Type B pancreatic cell (in vitro differentiated cells): ENCODE measurements at regions not wholly inside any gene's neighbourhood (a gene's known extent, or its start where the extent isn't known, plus 50 kb on each side); places are given as distances from the start of the nearest gene placed in this dataset.
A peak's percentile ranks its signal among the peaks of the same experiment; 100 is the strongest.

Experiments
- DNase-seq: peaks from one replicate; pipeline ENCODE4 v3.0.0; 2021; ENCODE audit warnings: mixed read lengths; ENCODE audit not compliant: unreplicated experiment; ENCODE audit errors: extremely low spot score
- H3K27ac Mint-ChIP-seq: 2 replicates; pipeline ENCODE4 v1.8.0; 2021; ENCODE audit warnings: mild to moderate bottlenecking, mixed read lengths
- H3K27me3 Mint-ChIP-seq: 2 replicates; pipeline ENCODE4 v1.8.0; 2021; ENCODE audit warnings: mixed read lengths
- H3K36me3 Mint-ChIP-seq: 2 replicates; pipeline ENCODE4 v1.8.0; 2021; ENCODE audit warnings: mixed read lengths
- H3K4me1 Mint-ChIP-seq: one replicate; pipeline ENCODE4 v1.8.0; 2021; ENCODE audit warnings: mixed read lengths; ENCODE audit not compliant: unreplicated experiment
- H3K4me3 Mint-ChIP-seq: 2 replicates; pipeline ENCODE4 v1.8.0; 2021; ENCODE audit warnings: mild to moderate bottlenecking, mixed read lengths
- H3K9me3 Mint-ChIP-seq: 2 replicates; pipeline ENCODE4 v1.8.0; 2021; ENCODE audit warnings: mixed read lengths
- TF ChIP-seq, protein P1 (sequence below): fragments of 200-600 bp; sonication (generic); conservative IDR thresholded peaks from 2 replicates; pipeline ENCODE4 v1.5.0; 2021; ENCODE audit warnings: antibody characterized with exemption, mild to moderate bottlenecking

DNA sequence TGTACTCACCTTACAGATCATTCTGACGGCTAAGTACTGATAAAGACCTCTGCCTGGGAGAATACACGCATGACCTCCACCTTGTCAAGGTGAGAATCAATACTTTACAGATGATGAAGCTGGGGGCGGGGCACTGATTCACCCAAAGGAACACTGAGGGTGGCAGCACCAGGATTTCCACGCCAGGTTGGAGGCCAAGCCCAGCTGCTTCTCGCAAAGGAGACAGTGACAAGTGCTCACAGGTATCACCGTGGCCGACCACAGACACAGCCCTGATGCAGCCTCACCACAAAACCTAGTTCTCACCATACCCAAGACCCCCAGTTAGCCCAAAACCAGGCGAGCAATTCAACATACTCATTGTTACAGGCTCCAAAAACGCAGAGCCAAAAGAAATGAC is 434.2 kb downstream of the SOX9 start:
- H3K4me1 Mint-ChIP-seq = peaks cover 12% of the 10 kb centered on the region
- TF ChIP-seq, protein P1, sequence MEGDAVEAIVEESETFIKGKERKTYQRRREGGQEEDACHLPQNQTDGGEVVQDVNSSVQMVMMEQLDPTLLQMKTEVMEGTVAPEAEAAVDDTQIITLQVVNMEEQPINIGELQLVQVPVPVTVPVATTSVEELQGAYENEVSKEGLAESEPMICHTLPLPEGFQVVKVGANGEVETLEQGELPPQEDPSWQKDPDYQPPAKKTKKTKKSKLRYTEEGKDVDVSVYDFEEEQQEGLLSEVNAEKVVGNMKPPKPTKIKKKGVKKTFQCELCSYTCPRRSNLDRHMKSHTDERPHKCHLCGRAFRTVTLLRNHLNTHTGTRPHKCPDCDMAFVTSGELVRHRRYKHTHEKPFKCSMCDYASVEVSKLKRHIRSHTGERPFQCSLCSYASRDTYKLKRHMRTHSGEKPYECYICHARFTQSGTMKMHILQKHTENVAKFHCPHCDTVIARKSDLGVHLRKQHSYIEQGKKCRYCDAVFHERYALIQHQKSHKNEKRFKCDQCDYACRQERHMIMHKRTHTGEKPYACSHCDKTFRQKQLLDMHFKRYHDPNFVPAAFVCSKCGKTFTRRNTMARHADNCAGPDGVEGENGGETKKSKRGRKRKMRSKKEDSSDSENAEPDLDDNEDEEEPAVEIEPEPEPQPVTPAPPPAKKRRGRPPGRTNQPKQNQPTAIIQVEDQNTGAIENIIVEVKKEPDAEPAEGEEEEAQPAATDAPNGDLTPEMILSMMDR = no peak
- H3K27me3 Mint-ChIP-seq = no peaks in the 10 kb centered on the region
- H3K4me3 Mint-ChIP-seq = no peak overlapping the region
- peaks cover 10% of the 10 kb centered on the region for H3K36me3 Mint-ChIP-seq
- DNase-seq = no peak
- H3K9me3 Mint-ChIP-seq = no peaks in the 10 kb centered on the region
- H3K27ac Mint-ChIP-seq = peak overlapping the region; percentile 8

DNA sequence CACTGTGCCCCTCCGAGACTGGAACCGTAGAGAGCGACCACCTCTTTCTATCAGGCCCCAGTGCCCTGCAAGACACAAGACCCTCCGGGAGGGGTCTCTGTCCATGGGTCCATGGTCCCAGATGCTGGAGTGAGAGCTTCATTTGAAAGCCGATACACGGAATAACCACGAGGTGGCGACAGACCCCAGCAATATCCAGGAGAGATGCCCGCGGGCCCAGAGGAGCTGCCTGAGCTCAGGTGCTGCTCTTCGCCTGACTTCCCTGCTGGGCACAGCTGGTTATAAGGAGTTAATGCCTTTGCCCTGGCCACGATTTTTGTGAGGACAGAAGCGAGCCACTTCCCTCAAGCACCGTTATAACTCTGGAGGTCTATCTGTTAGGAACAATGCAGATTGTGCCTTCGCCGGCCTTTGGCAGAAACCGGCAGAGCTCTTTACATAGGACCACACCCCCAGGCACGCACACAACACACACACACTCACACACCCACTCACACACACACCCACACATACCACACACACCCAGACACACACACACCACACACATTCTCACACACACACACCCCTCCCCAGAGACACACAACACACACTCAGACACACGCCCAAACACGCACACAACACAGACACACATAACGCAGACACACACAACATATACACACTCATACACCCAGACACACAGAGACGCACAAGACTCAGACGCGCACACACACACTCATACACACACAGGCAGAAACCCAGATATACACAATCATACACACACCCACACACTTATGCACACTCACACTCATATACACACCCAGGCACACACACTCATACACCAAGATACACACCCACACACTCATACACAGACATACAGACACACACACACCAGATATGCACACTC is 436.4 kb downstream of the SOX9 start:
- no peaks in the 10 kb centered on the region for H3K27me3 Mint-ChIP-seq
- H3K4me1 Mint-ChIP-seq = peaks cover 30% of the 10 kb centered on the region
- H3K36me3 Mint-ChIP-seq = peaks cover 7% of the 10 kb centered on the region
- TF ChIP-seq, protein P1 = peak; percentile 97
- H3K4me3 Mint-ChIP-seq = no peak overlapping the region
- H3K9me3 Mint-ChIP-seq = no peaks in the 10 kb centered on the region
- peak; percentile 83 for DNase-seq
- H3K27ac Mint-ChIP-seq = no peak overlapping the region

DNA sequence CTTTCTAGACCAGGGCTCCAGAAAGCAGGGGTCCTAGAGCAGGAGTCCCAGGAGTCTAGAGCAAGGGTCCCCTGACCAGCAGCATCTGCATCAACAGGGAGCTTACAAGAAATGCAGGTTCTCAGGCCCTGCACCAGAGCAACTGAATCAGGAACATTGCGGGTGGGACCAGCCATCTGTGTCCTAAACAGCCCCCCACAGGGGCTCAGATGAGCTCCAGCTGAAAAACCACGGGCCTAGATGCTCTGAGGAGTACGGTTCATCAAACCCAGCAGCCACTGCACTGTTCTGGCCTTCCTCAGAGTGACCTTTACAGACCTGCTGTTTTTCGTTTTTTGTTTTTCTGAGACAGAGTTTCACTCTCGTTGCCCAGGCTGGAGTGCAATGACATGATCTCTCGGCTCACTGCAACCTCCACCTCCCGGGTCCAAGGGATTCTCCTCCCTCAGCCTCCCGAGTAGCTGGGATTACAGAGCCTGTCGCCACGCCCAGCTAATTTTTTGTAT is 438.2 kb downstream of the SOX9 start:
- H3K27me3 Mint-ChIP-seq = no peaks in the 10 kb centered on the region
- H3K4me3 Mint-ChIP-seq = no peak overlapping the region
- TF ChIP-seq, protein P1 = no peak
- peaks cover 33% of the 10 kb centered on the region for H3K4me1 Mint-ChIP-seq
- no peak for DNase-seq
- no peaks in the 10 kb centered on the region for H3K9me3 Mint-ChIP-seq
- H3K27ac Mint-ChIP-seq = no peak overlapping the region
- peaks cover 2% of the 10 kb centered on the region for H3K36me3 Mint-ChIP-seq

DNA sequence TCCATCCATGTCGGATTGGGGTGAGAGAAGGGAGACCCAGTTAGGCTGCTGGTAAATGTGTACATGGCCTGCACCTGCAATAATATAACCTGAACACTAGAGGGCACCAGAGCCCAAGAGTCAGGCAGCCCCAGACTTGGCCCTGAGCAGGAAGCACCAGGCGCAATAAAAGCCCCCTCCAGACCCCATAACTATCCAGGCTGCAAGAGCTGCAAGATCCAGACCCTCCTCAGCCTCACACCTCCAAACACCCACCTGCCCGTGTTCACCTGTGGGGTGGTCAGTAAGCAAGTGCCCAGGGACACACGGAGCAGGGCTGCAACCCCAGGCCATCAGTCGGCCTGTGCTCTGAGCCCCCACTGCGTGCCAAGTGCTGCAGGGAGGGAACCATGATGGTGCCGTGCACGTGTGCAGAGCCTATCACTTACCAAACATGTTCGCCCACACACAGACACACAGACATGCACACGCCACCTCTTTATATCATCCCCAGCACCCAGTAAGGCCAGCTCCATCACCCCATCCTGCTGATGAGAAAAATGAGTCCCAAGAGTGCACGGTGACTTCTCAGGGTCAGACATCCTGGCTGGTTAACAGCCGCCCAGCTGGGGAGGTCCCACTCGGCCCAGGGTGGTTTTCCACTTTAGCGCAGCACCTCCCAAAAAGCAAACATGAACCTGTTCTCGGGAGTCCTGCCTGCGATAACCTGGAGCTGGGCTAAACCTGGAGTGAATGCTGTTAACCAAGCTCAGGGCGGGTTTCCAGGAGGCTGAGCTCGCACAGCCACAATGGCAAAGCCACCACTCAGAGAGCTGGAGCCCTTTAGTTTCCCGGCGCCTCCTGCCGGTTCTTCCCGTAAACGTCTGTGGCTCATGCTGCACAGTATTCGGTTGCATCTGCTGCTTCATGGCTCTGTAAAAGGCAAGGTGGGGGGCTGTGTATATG is 439.8 kb downstream of the SOX9 start:
- peak overlapping the region; percentile 80 for H3K27ac Mint-ChIP-seq
- TF ChIP-seq, protein P1 = peak; percentile 91
- H3K27me3 Mint-ChIP-seq = no peaks in the 10 kb centered on the region
- no peak for DNase-seq
- H3K4me3 Mint-ChIP-seq = peak overlapping the region; percentile 65
- peaks cover 10% of the 10 kb centered on the region for H3K36me3 Mint-ChIP-seq
- H3K9me3 Mint-ChIP-seq = no peaks in the 10 kb centered on the region
- peaks cover 36% of the 10 kb centered on the region for H3K4me1 Mint-ChIP-seq

DNA sequence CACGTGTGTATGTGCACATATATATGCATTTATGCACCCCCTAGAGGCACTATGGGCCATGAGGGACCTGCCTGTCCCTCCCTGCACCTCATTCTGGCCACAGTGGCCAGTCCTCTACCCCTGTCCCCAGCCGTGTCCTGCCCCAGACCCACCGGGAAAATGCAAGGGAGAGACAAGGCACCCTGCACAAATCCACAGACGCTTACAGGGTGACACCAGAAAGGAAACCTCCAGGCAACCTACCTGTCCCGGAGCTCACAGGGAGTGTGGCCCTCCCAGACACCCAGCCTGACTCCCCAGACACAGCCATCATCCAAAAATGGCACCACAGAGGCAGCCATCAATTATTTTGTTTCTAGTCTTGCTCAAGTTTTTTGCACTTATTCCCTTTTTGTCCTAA is 440.4 kb downstream of the SOX9 start:
- DNase-seq = no peak
- peaks cover 42% of the 10 kb centered on the region for H3K4me1 Mint-ChIP-seq
- H3K9me3 Mint-ChIP-seq = no peaks in the 10 kb centered on the region
- H3K27ac Mint-ChIP-seq = peak overlapping the region; percentile 76
- H3K36me3 Mint-ChIP-seq = peaks cover 15% of the 10 kb centered on the region
- H3K27me3 Mint-ChIP-seq = no peaks in the 10 kb centered on the region
- H3K4me3 Mint-ChIP-seq = no peak overlapping the region
- TF ChIP-seq, protein P1 = peak; percentile 10
